Lung (tissue), 11 donors: ENCODE measurements at regions not wholly inside any gene's neighbourhood (a gene's known extent, or its start where the extent isn't known, plus 50 kb on each side); places are given as distances from the start of the nearest gene placed in this dataset.
"Not testable (repeated sequence)": the region's sequence is repeated elsewhere in the genome, so short reads cannot be mapped to it uniquely, and the experiment has no call there.

ENCODE experiments used
- ATAC-seq: fragments of 200-7000 bp; cut with Tn5 transposase; one replicate; pipeline ENCODE4 v1.9.1; 2020; ENCODE audit warnings: moderate number of reproducible peaks; ENCODE audit not compliant: insufficient read depth, low FRiP score
- DNase-seq, 3 donors: peaks; one replicate each; pipeline ENCODE4 v3.0.0-alpha.2; 2013 to 2017
- H3K27ac ChIP-seq, 2 donors: one replicate each; pipeline ENCODE4 v1.5.1; 2013; ENCODE audit warnings: mild to moderate bottlenecking in 2 of 2, moderate library complexity in 2 of 2, control low read depth in 1 of 2, inconsistent platforms in 1 of 2, low read depth in 1 of 2, low read length in 1 of 2
- H3K27me3 ChIP-seq, 3 donors: one replicate each; pipeline ENCODE4 v1.5.1; 2013; ENCODE audit warnings: low read length in 2 of 3; ENCODE audit not compliant: control insufficient read depth in 3 of 3, insufficient read depth in 3 of 3
- H3K36me3 ChIP-seq, 4 donors: one replicate each; pipeline ENCODE4 v1.5.1; 2013; ENCODE audit warnings: low read length in 4 of 4, mild to moderate bottlenecking in 1 of 4, moderate library complexity in 1 of 4; ENCODE audit not compliant: control insufficient read depth in 4 of 4, insufficient read depth in 4 of 4
- H3K4me1 ChIP-seq, 5 donors: one replicate each; pipeline ENCODE4 v1.5.1; 2013; ENCODE audit warnings: low read length in 5 of 5, mild to moderate bottlenecking in 2 of 5, moderate library complexity in 1 of 5; ENCODE audit not compliant: control insufficient read depth in 5 of 5, insufficient read depth in 5 of 5
- H3K4me3 ChIP-seq: one replicate; pipeline ENCODE4 v1.5.1; 2013; ENCODE audit warnings: mild to moderate bottlenecking, control low read depth, moderate library complexity
- H3K9ac ChIP-seq, 2 donors: one replicate each; pipeline ENCODE4 v1.5.1; 2013; ENCODE audit warnings: low read length in 2 of 2, control low read depth in 1 of 2; ENCODE audit not compliant: insufficient read depth in 1 of 2
- H3K9me3 ChIP-seq, 4 donors: one replicate each; pipeline ENCODE4 v1.5.1; 2013; ENCODE audit warnings: low read length in 3 of 4, mild to moderate bottlenecking in 1 of 4, moderate library complexity in 1 of 4; ENCODE audit not compliant: control insufficient read depth in 4 of 4, insufficient read depth in 3 of 4
- CTCF ChIP-seq: IDR thresholded peaks from 2 replicates; pipeline ENCODE4 v1.5.1; 2012; ENCODE audit warnings: mild to moderate bottlenecking; ENCODE audit errors: control extremely low read depth, extremely low read depth
- WGBS, 2 donors: extraction: QIAGEN DNeasy Blood & Tissue Kit; methylation state at CpG; one replicate each; pipeline ENCODE4 v1.1.7; 2013; 5-methylcytosine and 5-hydroxymethylcytosine counted together
- donor health status: control.
- donor health status: control.
- donor health status: Bipolar disorder and iron deficiency.
- donor health status: healthy.
- donor health status: DM: yes; HTN: yes; CAD: no.

- H3K27me3 ChIP-seq = no peaks in the 10 kb centered on the region
- ATAC-seq (no peak), DNase-seq (no peak)
- peaks cover 0 to 3% (median 0%) of the 10 kb centered on the region in 4 donors for H3K9me3 ChIP-seq
- TF ChIP-seq CTCF = no peak
- H3K9ac ChIP-seq = no peak overlapping the region
- no peak overlapping the region for H3K27ac ChIP-seq
- no peak overlapping the region for H3K4me3 ChIP-seq
- no peaks in the 10 kb centered on the region for H3K4me1 ChIP-seq
- no peaks in the 10 kb centered on the region for H3K36me3 ChIP-seq
Measured at GRCh38 chr17:71809537-71809936, 311.3 kb upstream of the SOX9 start.

GRCh38 chr17:71813861-71814260 lies 307.0 kb upstream of the SOX9 start:
- not testable (repeated sequence) for H3K27ac ChIP-seq, H3K4me1 ChIP-seq, H3K4me3 ChIP-seq, DNase-seq, H3K27me3 ChIP-seq, H3K9ac ChIP-seq, ATAC-seq, H3K36me3 ChIP-seq, H3K9me3 ChIP-seq

GRCh38 chr17:71821511-71821910 lies 299.3 kb upstream of the SOX9 start:
- no peak for ATAC-seq
- TF ChIP-seq CTCF = no peak
- Histone ChIP-seq H3K4me1 (peaks cover 0 to 9% (median 0%) of the 10 kb centered on the region in 5 donors), H3K9ac (no peak overlapping the region), H3K36me3 (no peaks in the 10 kb centered on the region), H3K27ac (no peak overlapping the region), H3K4me3 (no peak overlapping the region), H3K9me3 (no peaks in the 10 kb centered on the region), H3K27me3 (no peaks in the 10 kb centered on the region)
- 80 to 82% methylated on average over 4 of the region's 4 CpGs for WGBS, 2 donors
- DNase-seq = no peak

GRCh38 chr17:71824671-71825070 lies 296.1 kb upstream of the SOX9 start:
- Histone ChIP-seq H3K27ac (no peak overlapping the region), H3K9ac (no peak overlapping the region), H3K27me3 (peaks cover 0 to 2% (median 0%) of the 10 kb centered on the region in 3 donors), H3K4me1 (peaks cover 0 to 9% (median 0%) of the 10 kb centered on the region in 5 donors), H3K9me3 (no peaks in the 10 kb centered on the region), H3K36me3 (no peaks in the 10 kb centered on the region), H3K4me3 (no peak overlapping the region)
- DNase-seq = no peak
- WGBS, 2 donors = 71 to 74% methylated on average over 4 of the region's 4 CpGs
- no peak for TF ChIP-seq CTCF
- ATAC-seq = no peak
